Endothelial cell of umbilical vein (primary cell): ENCODE measurements at regions not wholly inside any gene's neighbourhood (a gene's known extent, or its start where the extent isn't known, plus 50 kb on each side); places are given as distances from the start of the nearest gene placed in this dataset.

Experiments
- MYC ChIP-seq: IDR thresholded peaks from one replicate; pipeline ENCODE4 v1.6.1; 2011; ENCODE audit warnings: mild to moderate bottlenecking, low read depth, low read length
- POLR2AphosphoS5 ChIP-seq: IDR thresholded peaks from 2 replicates; pipeline ENCODE4 v1.6.1; 2012; ENCODE audit warnings: low read depth, mild to moderate bottlenecking, control low read depth, low read length, moderate library complexity; ENCODE audit not compliant: insufficient read depth
- TF ChIP-seq, protein P1 (sequence below), 2 donors: IDR thresholded peaks; 1 replicate in 1 of 2; 2 replicates in 1 of 2; pipeline ENCODE4 v1.5.1; 2011; ENCODE audit warnings: low read length in 2 of 2, mild to moderate bottlenecking in 2 of 2, moderate library complexity in 2 of 2, control low read depth in 1 of 2, inconsistent platforms in 1 of 2, low read depth in 1 of 2; ENCODE audit not compliant: insufficient read depth in 1 of 2; ENCODE audit errors: extremely low read depth in 1 of 2

DNA sequence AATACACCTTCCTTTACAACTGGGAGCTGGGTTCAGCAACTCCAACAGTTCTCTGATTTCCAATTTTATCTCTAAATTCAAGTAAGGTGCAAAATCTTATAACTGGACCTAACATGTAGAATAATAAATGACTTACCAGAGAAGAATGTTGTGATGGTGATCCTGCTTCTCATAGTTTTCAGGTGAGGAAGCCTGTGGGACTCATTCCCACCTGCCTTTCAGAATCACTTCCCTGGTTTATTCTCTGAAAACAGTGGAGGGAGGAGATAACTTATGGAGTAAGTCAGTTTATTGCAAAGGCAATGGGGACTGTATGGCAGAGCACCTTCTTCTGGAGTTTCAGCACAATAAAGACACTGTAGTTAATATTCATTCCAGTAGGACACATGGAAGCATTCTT is 1188.2 kb upstream of the FAM98A start:
- no peak for TF ChIP-seq MYC
- TF ChIP-seq, protein P1, sequence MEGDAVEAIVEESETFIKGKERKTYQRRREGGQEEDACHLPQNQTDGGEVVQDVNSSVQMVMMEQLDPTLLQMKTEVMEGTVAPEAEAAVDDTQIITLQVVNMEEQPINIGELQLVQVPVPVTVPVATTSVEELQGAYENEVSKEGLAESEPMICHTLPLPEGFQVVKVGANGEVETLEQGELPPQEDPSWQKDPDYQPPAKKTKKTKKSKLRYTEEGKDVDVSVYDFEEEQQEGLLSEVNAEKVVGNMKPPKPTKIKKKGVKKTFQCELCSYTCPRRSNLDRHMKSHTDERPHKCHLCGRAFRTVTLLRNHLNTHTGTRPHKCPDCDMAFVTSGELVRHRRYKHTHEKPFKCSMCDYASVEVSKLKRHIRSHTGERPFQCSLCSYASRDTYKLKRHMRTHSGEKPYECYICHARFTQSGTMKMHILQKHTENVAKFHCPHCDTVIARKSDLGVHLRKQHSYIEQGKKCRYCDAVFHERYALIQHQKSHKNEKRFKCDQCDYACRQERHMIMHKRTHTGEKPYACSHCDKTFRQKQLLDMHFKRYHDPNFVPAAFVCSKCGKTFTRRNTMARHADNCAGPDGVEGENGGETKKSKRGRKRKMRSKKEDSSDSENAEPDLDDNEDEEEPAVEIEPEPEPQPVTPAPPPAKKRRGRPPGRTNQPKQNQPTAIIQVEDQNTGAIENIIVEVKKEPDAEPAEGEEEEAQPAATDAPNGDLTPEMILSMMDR (IDR thresholded peaks at IDR 0.05; ENCODE audit: extremely low read depth in 1 of 2, insufficient read depth in 1 of 2, low read depth in 1 of 2, low read length in 2 of 2): no peak
- TF ChIP-seq POLR2AphosphoS5: no peak
